Fibroblast of mammary gland (primary cell): ENCODE measurements at regions not wholly inside any gene's neighbourhood (a gene's known extent, or its start where the extent isn't known, plus 50 kb on each side); places are given as distances from the start of the nearest gene placed in this dataset.
"Not testable (repeated sequence)": the region's sequence is repeated elsewhere in the genome, so short reads cannot be mapped to it uniquely, and the experiment has no call there.

Experiments
- DNase-seq: peaks from one replicate; pipeline ENCODE4 v3.0.0-alpha.2; 2010; ENCODE audit warnings: low read depth
- H3K4me3 ChIP-seq: 2 replicates; pipeline ENCODE4 v1.5.1; 2011; ENCODE audit warnings: low read depth, mild to moderate bottlenecking, low read length, moderate library complexity; ENCODE audit not compliant: control insufficient read depth
- CTCF ChIP-seq: conservative IDR thresholded peaks from 2 replicates; pipeline ENCODE4 v1.5.1; 2011; ENCODE audit warnings: low read depth, low read length, inconsistent platforms; ENCODE audit not compliant: control insufficient read depth, insufficient read depth

DNA sequence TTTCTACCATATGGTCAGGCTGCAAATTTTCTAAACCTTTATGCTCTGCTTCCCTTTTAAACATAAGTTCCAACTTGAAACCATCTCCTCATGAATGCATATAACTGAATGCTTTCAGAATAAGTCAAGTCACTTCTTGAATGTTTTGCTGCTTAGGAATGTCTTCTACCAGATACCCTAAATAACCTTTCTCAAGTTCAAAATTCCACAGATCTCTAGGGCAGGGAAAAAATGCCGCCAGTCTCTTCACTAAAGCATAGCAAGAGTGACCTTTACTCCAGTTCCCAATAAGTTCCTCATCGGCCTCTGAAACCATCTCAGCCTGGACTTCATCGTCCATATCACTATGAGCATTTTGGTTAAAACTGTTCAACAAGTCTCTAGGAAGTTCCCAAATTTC is 1011.2 kb upstream of the CITED2 start:
- DNase-seq: no peak
- no peak for TF ChIP-seq CTCF
- H3K4me3 ChIP-seq: no peak overlapping the region

DNA sequence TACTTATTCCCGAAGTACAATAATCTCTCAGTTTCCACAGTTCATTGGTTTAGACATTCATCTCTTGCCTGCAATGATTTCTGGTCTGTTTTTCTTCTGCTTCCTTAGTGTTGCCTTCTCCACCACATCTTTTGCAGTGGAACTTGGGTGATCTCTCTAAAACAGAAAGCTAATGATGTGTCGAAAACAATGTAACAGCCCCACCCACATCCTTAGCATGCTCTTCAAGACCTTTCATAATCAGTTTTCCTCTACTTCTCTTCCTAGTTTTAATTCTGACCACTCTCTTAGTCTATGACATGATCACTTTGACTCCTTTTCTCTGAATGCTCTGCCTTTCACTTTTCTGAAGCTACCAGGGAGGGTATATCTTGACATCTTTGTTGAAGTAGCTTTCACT is 1007.9 kb upstream of the CITED2 start:
- TF ChIP-seq CTCF: no peak
- no peak for DNase-seq
- H3K4me3 ChIP-seq: no peak overlapping the region

- no peak for TF ChIP-seq CTCF
- peak; percentile 48 for DNase-seq
Observed at GRCh38 chr6:140380427-140381218, 1006.2 kb upstream of the CITED2 start.

GRCh38 chr6:140379919-140380318 is 1005.5 kb upstream of the CITED2 start:
- peak; percentile 71 for DNase-seq
- no peak for TF ChIP-seq CTCF
- no peak overlapping the region for H3K4me3 ChIP-seq

More at GRCh38 chr6:140380427-140381218, 1006.2 kb upstream of the CITED2 start:
- H3K4me3 ChIP-seq: no peak overlapping the region

- no peak for TF ChIP-seq CTCF
- H3K4me3 ChIP-seq: no peak overlapping the region
- DNase-seq: no peak
Observed at GRCh38 chr6:140376209-140376608, 1001.8 kb upstream of the CITED2 start.

- DNase-seq, H3K4me3 ChIP-seq: not testable (repeated sequence)
Observed at GRCh38 chr6:140373728-140374127, 999.3 kb upstream of the CITED2 start.

- TF ChIP-seq CTCF: no peak
- no peak overlapping the region for H3K4me3 ChIP-seq
- no peak for DNase-seq
Observed at GRCh38 chr6:140372064-140372463, 997.6 kb upstream of the CITED2 start.
